Right forelimb (tissue), 1 donor: ENCODE measurements at regions not wholly inside any gene's neighbourhood (a gene's known extent, or its start where the extent isn't known, plus 50 kb on each side); places are given as distances from the start of the nearest gene placed in this dataset.
"Not testable (repeated sequence)": the region's sequence is repeated elsewhere in the genome, so short reads cannot be mapped to it uniquely, and the experiment has no call there.

ENCODE experiments used
- DNase-seq: peaks from one replicate; pipeline ENCODE4 v3.0.0-alpha.2; 2018

DNA sequence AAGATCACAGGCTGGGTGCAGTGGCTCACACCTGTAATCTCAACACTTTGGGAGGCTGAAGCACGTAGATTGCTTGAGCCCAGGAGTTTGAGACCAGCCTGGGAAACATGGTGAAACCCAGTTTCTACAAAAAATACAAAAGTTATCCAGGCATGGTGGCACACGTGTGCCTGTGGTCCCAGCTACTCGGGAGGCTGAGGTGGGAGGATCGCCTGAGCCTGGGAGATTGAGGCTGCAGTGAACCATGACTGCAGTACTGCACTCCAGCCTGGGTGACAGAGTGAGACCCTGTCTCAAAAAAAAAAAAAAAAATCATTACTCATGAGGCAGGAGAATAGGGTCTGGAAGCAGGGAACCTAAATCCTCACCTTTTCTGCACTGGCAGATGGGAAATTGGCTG is 79.1 kb upstream of the CLDN5 start:
- not testable (repeated sequence) for DNase-seq

DNA sequence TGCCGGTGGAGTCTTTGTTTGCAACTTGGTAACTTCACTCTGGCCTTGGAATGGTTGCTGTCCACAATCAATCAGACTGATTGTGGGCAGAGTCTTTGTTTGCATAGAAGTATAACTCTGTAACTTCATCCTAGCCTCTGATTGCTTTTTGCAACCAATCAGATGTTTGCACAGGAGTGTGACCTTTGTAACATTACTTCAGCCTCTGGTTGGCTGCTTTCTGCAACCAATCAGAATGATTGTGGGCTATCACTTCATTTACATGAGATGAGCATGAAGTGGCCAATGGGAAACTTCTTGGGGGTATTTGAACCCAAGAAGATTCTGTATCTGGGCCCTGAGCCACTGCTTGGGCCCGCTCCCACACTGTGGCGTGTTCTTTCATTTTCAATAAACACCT is 79.6 kb upstream of the CLDN5 start:
- DNase-seq = no peak

- no peak for DNase-seq
These were observed 80.6 kb upstream of the CLDN5 start for GRCh38 chr22:19604711-19605268.

GRCh38 chr22:19605508-19606331 is 81.5 kb upstream of the CLDN5 start:
- no peak for DNase-seq

- DNase-seq = no peak
These were observed 82.4 kb upstream of the CLDN5 start for GRCh38 chr22:19606332-19607191.

DNA sequence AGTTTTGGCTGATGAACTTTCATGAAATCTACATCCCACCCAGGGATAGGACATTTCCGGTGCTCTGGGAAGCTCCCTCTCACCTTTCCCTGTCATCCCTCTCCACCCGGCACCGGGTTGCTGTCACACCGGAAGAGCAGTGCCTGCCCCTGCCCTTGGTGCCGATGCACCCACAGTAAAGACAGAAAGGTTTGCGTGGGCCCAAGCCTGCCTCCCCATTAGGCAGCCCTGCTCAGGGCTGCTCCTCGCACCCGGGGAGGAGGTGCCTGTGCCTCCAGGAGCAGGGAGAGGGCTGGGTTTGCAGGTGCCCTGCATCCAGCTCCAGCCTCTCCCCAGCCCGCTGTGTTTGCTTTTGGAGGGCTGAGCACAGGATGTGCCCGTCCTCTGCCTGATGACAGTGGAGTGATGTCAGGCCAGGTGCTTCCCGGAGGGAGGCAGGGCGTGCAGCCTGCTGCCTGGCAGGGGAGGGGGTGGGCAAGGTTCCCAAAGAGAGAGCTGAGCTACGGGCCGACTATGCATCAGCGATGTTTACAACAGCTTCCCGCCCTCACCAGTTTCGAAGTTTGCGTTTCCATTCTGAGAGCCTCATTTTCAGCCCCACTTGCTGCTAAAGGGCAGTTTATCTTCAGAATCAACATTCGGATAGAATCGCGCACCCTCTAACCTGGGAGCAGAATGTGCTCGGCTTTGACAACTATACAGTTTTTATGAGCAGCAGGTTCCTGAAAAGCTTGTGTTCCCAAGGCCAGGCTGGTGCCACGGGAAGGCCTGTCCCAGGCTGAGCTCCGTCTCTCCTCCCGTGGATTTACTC is 83.2 kb upstream of the CLDN5 start:
- no peak for DNase-seq

GRCh38 chr22:19608003-19608690 is 83.9 kb upstream of the CLDN5 start:
- DNase-seq = no peak

DNA sequence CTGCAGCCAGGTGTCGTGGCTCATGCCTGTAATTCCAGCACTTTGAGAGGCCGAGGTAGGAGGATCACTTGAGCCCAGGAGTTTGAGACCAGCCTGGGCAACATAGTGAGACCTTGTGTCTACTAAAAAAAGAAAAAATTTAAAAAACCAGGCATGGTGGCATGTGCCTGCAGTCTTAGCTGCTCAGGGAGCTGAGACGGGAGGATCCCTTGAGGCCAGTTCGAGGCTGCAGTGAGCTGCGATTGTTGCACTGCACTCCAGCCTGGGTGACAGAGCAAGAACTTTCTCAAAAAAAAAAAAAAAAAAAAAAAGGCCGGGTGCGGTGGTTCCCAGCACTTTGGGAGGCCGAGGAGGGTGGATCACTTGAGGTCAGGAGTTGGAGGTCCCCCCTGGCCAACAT is 85.5 kb upstream of the CLDN5 start:
- DNase-seq = not testable (repeated sequence)

DNA sequence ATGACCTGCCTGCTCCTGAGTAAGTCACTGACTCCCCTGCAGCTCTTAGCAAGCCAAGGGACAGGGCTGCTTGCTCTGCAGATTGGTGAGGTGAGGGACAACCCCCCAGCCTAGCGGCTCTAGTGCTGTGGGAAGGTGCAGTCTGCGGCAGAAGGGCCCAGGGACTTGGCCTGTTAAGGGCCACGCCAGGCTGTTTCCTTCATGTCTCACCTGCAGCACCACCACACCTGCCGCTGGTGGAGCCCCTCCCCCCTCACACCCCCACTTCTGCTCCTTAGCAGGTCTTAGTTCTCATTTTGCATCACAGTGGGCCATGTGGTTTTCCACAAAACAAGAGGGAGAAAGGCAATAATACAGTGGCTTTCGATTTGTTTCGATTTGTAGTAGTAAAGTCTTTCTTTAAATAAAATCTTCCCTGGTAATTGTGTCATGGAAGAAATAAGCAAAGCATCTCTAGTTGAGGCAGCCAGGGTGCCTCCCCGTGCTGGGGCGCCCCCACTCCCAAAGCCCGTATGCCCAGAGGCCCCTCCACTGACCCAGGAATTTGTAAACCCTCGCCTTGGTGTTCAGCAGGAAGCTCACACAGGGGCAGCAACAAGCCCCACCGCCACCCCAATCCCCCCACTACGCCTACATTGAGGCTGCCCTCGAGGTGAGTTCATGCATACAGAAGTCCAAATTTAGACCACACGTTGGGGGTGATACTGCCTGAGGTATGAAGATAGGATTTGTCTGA is 86.5 kb upstream of the CLDN5 start:
- DNase-seq = no peak

DNA sequence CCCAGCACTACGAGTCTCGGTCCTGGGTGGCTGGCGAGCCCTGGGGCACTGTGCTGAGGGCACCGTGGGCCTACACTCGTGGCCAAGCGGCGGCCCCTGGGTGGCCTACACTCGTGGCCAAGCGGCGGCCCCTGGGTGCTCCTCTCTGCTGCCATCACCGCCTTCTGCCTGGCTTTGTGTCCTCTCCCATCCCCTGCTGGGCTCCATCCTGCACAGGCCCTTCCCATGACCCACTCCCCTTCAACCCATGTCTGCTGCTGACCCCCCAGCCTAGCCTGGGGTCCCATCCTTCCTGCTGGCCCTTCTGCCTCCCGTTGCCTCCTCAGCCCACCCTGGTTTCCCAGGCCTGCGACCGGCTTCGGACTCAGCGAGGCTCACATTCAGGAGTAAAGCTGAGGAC is 87.4 kb upstream of the CLDN5 start:
- no peak for DNase-seq

- no peak for DNase-seq
These were observed 88.8 kb upstream of the CLDN5 start for GRCh38 chr22:19612866-19613572.

DNA sequence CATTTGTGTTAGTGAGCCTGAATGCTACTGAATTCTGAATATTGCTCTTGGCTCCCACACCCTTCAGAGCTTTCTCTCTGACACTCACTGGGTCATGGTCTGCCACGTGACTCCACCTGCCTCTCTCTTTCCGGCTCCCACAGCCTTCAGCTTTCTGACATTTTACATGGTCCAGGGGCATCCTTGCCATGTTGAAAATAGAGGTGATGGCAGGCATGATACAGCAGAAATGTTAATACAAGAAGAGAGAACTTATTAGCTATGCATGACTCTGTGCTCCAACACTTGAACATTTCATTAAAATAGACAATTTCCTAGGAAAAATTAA is 90.3 kb upstream of the CLDN5 start:
- no peak for DNase-seq

GRCh38 chr22:19615001-19615461 is 90.8 kb upstream of the CLDN5 start:
- DNase-seq = no peak

DNA sequence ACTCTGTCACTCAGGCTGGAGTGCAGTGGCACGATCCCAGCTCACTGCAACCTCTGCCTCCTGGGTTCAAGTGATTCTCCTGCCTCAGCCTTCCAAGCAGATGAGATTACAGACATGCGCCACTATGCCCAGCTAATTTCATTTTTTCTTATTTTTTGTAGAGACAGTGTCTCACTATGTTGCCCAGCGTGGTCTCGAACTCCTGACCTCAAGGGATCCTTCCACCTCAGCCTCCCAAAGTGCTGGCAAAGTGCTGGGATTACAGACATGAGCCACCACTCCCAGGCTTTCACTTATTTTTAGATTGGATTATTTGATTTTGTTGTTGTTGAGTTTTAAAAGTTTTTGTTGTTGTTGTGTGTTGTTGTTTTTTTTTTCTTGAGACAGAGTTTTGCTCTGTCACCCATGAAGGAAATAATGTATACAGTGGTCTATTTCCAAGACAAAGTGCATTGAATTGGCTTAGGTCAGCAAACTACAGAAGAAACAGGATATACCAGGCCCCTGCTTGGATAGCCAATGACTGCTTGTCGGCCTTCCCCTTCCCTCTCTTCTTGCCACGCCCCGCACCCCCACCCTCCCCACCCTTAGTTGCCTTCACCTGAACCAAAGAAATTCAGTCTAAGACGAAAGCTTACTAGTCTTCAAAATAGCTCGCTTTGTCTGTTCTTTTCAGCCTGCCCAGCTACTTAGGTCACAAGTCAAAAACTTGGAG is 91.8 kb upstream of the CLDN5 start:
- no peak for DNase-seq

DNA sequence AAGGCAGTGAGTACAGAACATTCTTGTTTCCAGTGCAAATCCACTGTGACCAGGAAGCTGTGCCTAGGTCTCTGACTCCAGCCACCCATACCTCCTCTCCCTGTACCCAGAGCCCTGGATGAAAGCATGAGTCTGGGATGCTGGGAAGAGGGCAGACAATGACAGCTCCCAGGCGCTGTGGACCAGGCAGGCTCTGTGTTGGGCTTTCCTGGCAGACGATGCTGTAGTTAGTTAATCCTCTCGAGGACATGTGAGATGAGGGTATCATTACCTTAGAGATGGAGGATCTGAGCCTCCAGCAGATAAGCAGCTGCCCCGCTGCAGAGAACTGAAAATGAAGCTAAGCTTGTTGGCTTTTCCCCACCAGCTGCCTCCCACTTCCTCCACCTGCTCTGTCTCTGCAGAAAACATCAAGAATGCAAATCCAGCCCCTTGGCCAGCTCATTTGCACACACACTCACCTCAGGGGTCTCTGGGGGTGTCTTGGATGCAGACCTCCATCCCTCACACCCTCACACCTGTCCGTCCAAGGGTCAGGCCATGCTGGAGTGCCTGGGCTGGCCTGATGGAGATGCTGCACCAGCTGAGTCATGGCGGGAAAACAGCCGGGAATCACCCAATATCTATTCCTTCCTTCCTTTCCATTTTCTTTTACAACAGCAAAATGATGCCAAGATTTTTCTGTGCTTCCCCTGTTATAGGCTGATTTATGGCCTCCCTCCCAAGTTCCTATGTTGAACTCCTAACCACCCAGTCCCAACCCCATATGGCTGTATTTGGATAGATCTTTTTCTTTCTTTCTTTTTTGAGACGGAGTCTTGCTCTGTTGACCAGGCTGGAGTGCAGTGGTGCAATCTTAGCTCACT is 94.9 kb upstream of the SEPTIN5 start:
- no peak for DNase-seq

GRCh38 chr22:19620742-19621371 is 93.4 kb upstream of the SEPTIN5 start:
- no peak for DNase-seq

DNA sequence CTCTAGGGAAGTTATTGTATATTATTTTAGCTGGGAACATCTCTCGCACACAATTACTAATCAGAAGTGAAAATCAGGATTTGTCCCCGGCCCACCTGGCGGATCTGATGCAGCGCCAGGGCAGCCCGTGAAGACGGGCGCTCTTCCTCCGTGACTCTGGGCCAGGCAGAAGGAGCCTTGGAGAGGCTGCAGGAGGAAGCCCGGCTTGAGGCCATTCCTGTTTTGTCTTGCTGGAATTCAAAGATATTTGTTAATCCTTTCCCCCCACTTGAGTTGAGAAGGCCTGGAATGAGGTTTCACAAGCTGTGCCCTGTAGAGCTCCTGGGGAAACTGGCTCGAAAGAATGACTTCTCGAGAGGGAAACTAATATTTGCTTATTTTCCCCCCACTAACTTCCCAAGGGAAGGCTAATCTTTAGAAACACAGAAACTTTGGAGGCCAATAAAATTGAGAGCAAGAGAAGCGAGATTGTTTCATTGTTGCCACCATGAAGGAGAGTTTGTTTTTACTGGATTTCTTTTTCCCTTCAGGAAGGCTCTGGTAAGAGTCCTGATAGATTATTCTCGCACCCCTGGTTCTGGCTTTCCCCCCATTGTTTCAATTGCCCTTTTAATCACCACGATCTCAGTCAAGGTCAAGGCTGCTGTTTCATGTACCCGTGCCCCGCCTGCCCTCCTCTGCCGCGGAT is 92.8 kb upstream of the SEPTIN5 start:
- DNase-seq = no peak

DNA sequence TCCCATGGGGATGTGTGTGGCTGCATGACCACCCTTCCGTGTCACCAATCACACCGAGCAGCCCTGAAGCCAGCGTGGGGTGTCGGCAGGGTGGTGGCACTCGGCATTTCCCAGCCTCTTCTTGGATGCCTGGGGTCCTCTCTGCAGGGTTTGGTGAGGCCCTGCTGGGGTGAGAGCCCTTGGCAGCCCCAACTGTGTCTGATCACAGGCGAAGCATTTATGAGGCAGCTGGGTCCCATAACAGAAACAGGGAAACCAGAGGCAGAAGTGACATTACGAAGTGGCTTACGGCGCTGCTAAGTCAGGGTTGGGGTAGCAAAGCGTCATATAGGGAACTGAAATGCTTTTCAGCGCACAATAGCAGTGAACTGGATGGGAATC is 92.3 kb upstream of the SEPTIN5 start:
- no peak for DNase-seq
